Astrocyte (in vitro differentiated cells and primary cell): ENCODE measurements at regions not wholly inside any gene's neighbourhood (a gene's known extent, or its start where the extent isn't known, plus 50 kb on each side); places are given as distances from the start of the nearest gene placed in this dataset.

ENCODE experiments used
- DNase-seq: peaks from one replicate; pipeline ENCODE4 v3.0.0-alpha.2; 2010; ENCODE audit warnings: low read depth
- FAIRE-seq: peaks from 2 replicates; lab custom pipeline; 2011; peaks lifted over from hg19 to GRCh38; lab: Jason Lieb, UNC
- H2AFZ ChIP-seq: 2 replicates; pipeline ENCODE4 v1.6.0; 2012; ENCODE audit warnings: low read depth, low read length, inconsistent platforms
- H3K27ac ChIP-seq: 2 replicates; pipeline ENCODE4 v1.5.1; 2011; ENCODE audit warnings: low read depth, low read length, inconsistent platforms
- H3K27me3 ChIP-seq: 2 replicates; pipeline ENCODE4 v1.6.0; 2011; ENCODE audit warnings: low read length, inconsistent platforms; ENCODE audit not compliant: insufficient read depth
- H3K36me3 ChIP-seq: 2 replicates; pipeline ENCODE4 v1.5.1; 2011; ENCODE audit warnings: low read length, inconsistent platforms; ENCODE audit not compliant: insufficient read depth
- H3K4me1 ChIP-seq: 2 replicates; pipeline ENCODE4 v1.5.1; 2011; ENCODE audit warnings: low read length, inconsistent platforms; ENCODE audit not compliant: insufficient read depth
- H3K4me2 ChIP-seq: 2 replicates; pipeline ENCODE4 v1.6.0; 2012; ENCODE audit warnings: low read length, inconsistent platforms
- H3K4me3 ChIP-seq: 2 replicates; pipeline ENCODE4 v1.5.1; 2011; ENCODE audit warnings: low read depth, mild to moderate bottlenecking, low read length, inconsistent platforms; ENCODE audit not compliant: insufficient read depth
- H3K79me2 ChIP-seq: 2 replicates; pipeline ENCODE4 v1.6.0; 2012; ENCODE audit warnings: mild to moderate bottlenecking, low read length, inconsistent platforms; ENCODE audit not compliant: insufficient read depth
- H3K9ac ChIP-seq: 2 replicates; pipeline ENCODE4 v1.6.0; 2012; ENCODE audit warnings: mild to moderate bottlenecking, low read length, inconsistent platforms
- H3K9me3 ChIP-seq: 2 replicates; pipeline ENCODE4 v1.5.1; 2012; ENCODE audit warnings: low read depth, mild to moderate bottlenecking, low read length, inconsistent platforms; ENCODE audit not compliant: insufficient read depth
- H4K20me1 ChIP-seq: 2 replicates; pipeline ENCODE4 v1.6.0; 2012; ENCODE audit warnings: low read length, inconsistent platforms; ENCODE audit not compliant: insufficient read depth
- H3K27ac Mint-ChIP-seq: one replicate; pipeline ENCODE4 v1.8.0; 2021; ENCODE audit warnings: mild to moderate bottlenecking, mixed read lengths; ENCODE audit not compliant: unreplicated experiment
- H3K27me3 Mint-ChIP-seq: one replicate; pipeline ENCODE4 v1.8.0; 2021; ENCODE audit warnings: low read depth, mixed read lengths; ENCODE audit not compliant: unreplicated experiment
- H3K36me3 Mint-ChIP-seq: one replicate; pipeline ENCODE4 v1.8.0; 2021; ENCODE audit warnings: low read depth, mixed read lengths; ENCODE audit not compliant: unreplicated experiment
- H3K4me1 Mint-ChIP-seq: one replicate; pipeline ENCODE4 v1.8.0; 2021; ENCODE audit warnings: low read depth, mixed read lengths; ENCODE audit not compliant: unreplicated experiment
- H3K4me3 Mint-ChIP-seq: one replicate; pipeline ENCODE4 v1.8.0; 2021; ENCODE audit warnings: mild to moderate bottlenecking, moderate library complexity, mixed read lengths; ENCODE audit not compliant: unreplicated experiment
- H3K9me3 Mint-ChIP-seq: one replicate; pipeline ENCODE4 v1.8.0; 2021; ENCODE audit warnings: mild to moderate bottlenecking, mixed read lengths; ENCODE audit not compliant: unreplicated experiment
- EZH2 ChIP-seq: IDR thresholded peaks from 2 replicates; pipeline ENCODE4 v1.6.1; 2012; ENCODE audit warnings: mild to moderate bottlenecking, low read length, inconsistent platforms; ENCODE audit not compliant: insufficient read depth
- TF ChIP-seq, protein P1 (sequence below): IDR thresholded peaks from 2 replicates; pipeline ENCODE4 v1.5.1; 2011; ENCODE audit warnings: low read depth, mild to moderate bottlenecking, inconsistent platforms, low read length, moderate library complexity; ENCODE audit not compliant: insufficient read depth

DNA sequence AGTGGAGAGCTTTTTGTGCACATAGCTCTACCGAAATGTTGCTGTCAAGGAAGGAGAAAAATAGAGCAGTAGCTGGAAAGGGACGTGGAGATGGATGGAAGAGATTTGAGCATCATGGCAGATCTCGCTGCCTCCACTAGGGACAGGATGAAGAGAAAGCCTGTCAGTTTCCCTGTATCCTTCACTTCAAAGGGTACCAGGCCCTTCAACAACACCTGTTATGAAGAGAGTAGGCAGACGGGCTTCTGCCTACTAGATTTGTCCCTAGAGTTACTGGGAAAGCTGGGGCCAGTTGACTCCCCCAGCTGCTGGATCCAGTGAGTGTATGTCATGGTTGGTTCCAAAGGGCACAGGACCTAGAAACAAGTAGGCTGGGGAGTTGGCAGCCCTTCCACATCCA is 150.8 kb downstream of the TLE3 start:
- H3K9ac ChIP-seq: no peak overlapping the region
- H3K4me3 ChIP-seq: no peak overlapping the region
- H3K9me3 ChIP-seq: no peaks in the 10 kb centered on the region
- no peak overlapping the region for H3K27ac ChIP-seq
- H3K4me1 ChIP-seq: no peaks in the 10 kb centered on the region
- no peak overlapping the region for H2AFZ ChIP-seq
- TF ChIP-seq, protein P1, sequence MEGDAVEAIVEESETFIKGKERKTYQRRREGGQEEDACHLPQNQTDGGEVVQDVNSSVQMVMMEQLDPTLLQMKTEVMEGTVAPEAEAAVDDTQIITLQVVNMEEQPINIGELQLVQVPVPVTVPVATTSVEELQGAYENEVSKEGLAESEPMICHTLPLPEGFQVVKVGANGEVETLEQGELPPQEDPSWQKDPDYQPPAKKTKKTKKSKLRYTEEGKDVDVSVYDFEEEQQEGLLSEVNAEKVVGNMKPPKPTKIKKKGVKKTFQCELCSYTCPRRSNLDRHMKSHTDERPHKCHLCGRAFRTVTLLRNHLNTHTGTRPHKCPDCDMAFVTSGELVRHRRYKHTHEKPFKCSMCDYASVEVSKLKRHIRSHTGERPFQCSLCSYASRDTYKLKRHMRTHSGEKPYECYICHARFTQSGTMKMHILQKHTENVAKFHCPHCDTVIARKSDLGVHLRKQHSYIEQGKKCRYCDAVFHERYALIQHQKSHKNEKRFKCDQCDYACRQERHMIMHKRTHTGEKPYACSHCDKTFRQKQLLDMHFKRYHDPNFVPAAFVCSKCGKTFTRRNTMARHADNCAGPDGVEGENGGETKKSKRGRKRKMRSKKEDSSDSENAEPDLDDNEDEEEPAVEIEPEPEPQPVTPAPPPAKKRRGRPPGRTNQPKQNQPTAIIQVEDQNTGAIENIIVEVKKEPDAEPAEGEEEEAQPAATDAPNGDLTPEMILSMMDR: no peak
- TF ChIP-seq EZH2: no peak
- no peak for FAIRE-seq
- Mint-ChIP-seq H3K4me1 (peaks cover 3% of the 10 kb centered on the region), H3K9me3 (peaks cover 4% of the 10 kb centered on the region), H3K4me3 (no peak overlapping the region), H3K27ac (no peak overlapping the region), H3K27me3 (peaks cover 25% of the 10 kb centered on the region), H3K36me3 (peaks cover 2% of the 10 kb centered on the region)
- H4K20me1 ChIP-seq: no peaks in the 10 kb centered on the region
- H3K79me2 ChIP-seq: no peaks in the 10 kb centered on the region
- no peak overlapping the region for H3K4me2 ChIP-seq
- no peaks in the 10 kb centered on the region for H3K36me3 ChIP-seq
- DNase-seq: no peak
- peaks cover 6% of the 10 kb centered on the region for H3K27me3 ChIP-seq

GRCh38 chr15:69947394-69947793 is 150.3 kb downstream of the TLE3 start:
- Mint-ChIP-seq H3K9me3 (peaks cover 4% of the 10 kb centered on the region), H3K4me1 (peaks cover 3% of the 10 kb centered on the region), H3K36me3 (no peaks in the 10 kb centered on the region), H3K27ac (no peak overlapping the region), H3K27me3 (peaks cover 25% of the 10 kb centered on the region), H3K4me3 (no peak overlapping the region)
- Histone ChIP-seq H3K4me2 (no peak overlapping the region), H3K9me3 (no peaks in the 10 kb centered on the region), H3K79me2 (no peaks in the 10 kb centered on the region), H3K27ac (no peak overlapping the region), H3K9ac (no peak overlapping the region), H3K4me1 (no peaks in the 10 kb centered on the region), H4K20me1 (no peaks in the 10 kb centered on the region), H3K4me3 (no peak overlapping the region), H2AFZ (no peak overlapping the region), H3K36me3 (no peaks in the 10 kb centered on the region), H3K27me3 (peaks cover 6% of the 10 kb centered on the region)
- DNase-seq (no peak), FAIRE-seq (no peak)
- TF ChIP-seq EZH2: no peak
- TF ChIP-seq, protein P1: no peak

DNA sequence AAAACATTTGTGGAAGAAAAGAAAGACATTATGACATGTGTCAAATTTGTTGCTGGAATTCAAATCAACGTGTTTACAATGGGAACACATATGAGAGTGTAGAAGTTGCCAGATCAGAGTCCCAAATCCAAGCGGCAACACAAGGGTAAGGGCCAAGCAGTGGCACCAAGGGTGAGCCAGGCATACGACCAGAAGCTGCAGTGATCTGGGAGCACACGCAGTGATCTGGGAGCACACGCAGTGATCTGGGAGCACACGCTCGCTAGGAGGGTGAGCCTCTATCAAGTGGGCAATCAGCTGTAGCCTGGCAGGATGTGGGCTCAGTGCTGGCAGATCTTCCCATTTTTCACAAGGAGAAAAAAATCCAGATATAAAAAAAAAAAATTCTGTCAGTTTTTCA is 148.2 kb downstream of the TLE3 start:
- Mint-ChIP-seq H3K4me3 (no peak overlapping the region), H3K27ac (no peak overlapping the region), H3K36me3 (no peaks in the 10 kb centered on the region), H3K27me3 (peaks cover 35% of the 10 kb centered on the region), H3K4me1 (no peaks in the 10 kb centered on the region), H3K9me3 (peaks cover 4% of the 10 kb centered on the region)
- no peak for TF ChIP-seq EZH2
- TF ChIP-seq, protein P1: no peak
- no peak overlapping the region for H3K9ac ChIP-seq
- no peaks in the 10 kb centered on the region for H3K79me2 ChIP-seq
- DNase-seq: no peak
- peaks cover 7% of the 10 kb centered on the region for H3K27me3 ChIP-seq
- no peaks in the 10 kb centered on the region for H3K9me3 ChIP-seq
- no peak overlapping the region for H3K4me2 ChIP-seq
- H3K36me3 ChIP-seq: no peaks in the 10 kb centered on the region
- no peaks in the 10 kb centered on the region for H3K4me1 ChIP-seq
- no peaks in the 10 kb centered on the region for H4K20me1 ChIP-seq
- H3K27ac ChIP-seq: no peak overlapping the region
- H3K4me3 ChIP-seq: no peak overlapping the region
- H2AFZ ChIP-seq: no peak overlapping the region
- FAIRE-seq: no peak
